Activated T-helper 1 cell treated with anti-CD3 and anti-CD28 coated beads, Interleukin-12 subunit alpha, Interleukin-12 subunit beta, Interleukin-2, Interleukin-4 antibody, amounts not matched to agents 30 ng/mL and 10 ng/mL and 1 ng/mL, durations not matched to agents 14 hours and 24 hours and 36 hours (primary cell): ENCODE measurements at regions not wholly inside any gene's neighbourhood (a gene's known extent, or its start where the extent isn't known, plus 50 kb on each side); places are given as distances from the start of the nearest gene placed in this dataset.

Experiments used
- DNase-seq: peaks from one replicate; pipeline ENCODE4 v3.0.0; 2021; ENCODE audit warnings: low spot score
- H3K27ac Mint-ChIP-seq: one replicate; pipeline ENCODE4 v1.8.0; 2021; ENCODE audit warnings: mild to moderate bottlenecking, mixed read lengths
- H3K27me3 Mint-ChIP-seq: one replicate; pipeline ENCODE4 v1.8.0; 2022; ENCODE audit warnings: mild to moderate bottlenecking, moderate library complexity, mixed read lengths; ENCODE audit not compliant: insufficient read depth
- H3K36me3 Mint-ChIP-seq: one replicate; pipeline ENCODE4 v1.8.0; 2021; ENCODE audit warnings: low read depth, mixed read lengths
- H3K4me1 Mint-ChIP-seq: one replicate; pipeline ENCODE4 v1.8.0; 2021; ENCODE audit warnings: low read depth, mixed read lengths
- H3K4me3 Mint-ChIP-seq: one replicate; pipeline ENCODE4 v1.8.0; 2021; ENCODE audit warnings: mild to moderate bottlenecking, moderate library complexity, mixed read lengths
- H3K9me3 Mint-ChIP-seq: one replicate; pipeline ENCODE4 v1.8.0; 2021; ENCODE audit warnings: mixed read lengths
- intact Hi-C: fragments of 100-400 bp; cut with micrococcal nuclease; formaldehyde crosslinking; loops from one replicate; pipeline ENCODE4 v1.15.1; 2024

GRCh38 chr13:81778350-81778749 lies 1437.4 kb upstream of the SPRY2 start:
- Mint-ChIP-seq H3K27me3 (no peaks in the 10 kb centered on the region), H3K9me3 (peaks cover 7% of the 10 kb centered on the region), H3K36me3 (no peaks in the 10 kb centered on the region), H3K27ac (no peak overlapping the region), H3K4me1 (no peaks in the 10 kb centered on the region), H3K4me3 (no peak overlapping the region)
- intact Hi-C loops = no loop called here
- DNase-seq = no peak

- Mint-ChIP-seq H3K27ac (no peak overlapping the region), H3K4me3 (no peak overlapping the region), H3K9me3 (peaks cover 3% of the 10 kb centered on the region), H3K27me3 (no peaks in the 10 kb centered on the region), H3K4me1 (no peaks in the 10 kb centered on the region), H3K36me3 (no peaks in the 10 kb centered on the region)
- no peak for DNase-seq
- intact Hi-C loops = no loop called here
Measured at GRCh38 chr13:81773263-81773662, 1432.3 kb upstream of the SPRY2 start.

- H3K4me1 Mint-ChIP-seq = no peaks in the 10 kb centered on the region
- no peaks in the 10 kb centered on the region for H3K9me3 Mint-ChIP-seq
- intact Hi-C loops = no loop called here
- H3K27me3 Mint-ChIP-seq = no peaks in the 10 kb centered on the region
- H3K36me3 Mint-ChIP-seq = no peaks in the 10 kb centered on the region
- no peak overlapping the region for H3K4me3 Mint-ChIP-seq
- no peak overlapping the region for H3K27ac Mint-ChIP-seq
- DNase-seq = no peak
Measured at GRCh38 chr13:81771951-81772350, 1431.0 kb upstream of the SPRY2 start.

- Mint-ChIP-seq H3K9me3 (peaks cover 4% of the 10 kb centered on the region), H3K4me1 (no peaks in the 10 kb centered on the region), H3K27me3 (no peaks in the 10 kb centered on the region), H3K36me3 (no peaks in the 10 kb centered on the region), H3K4me3 (no peak overlapping the region), H3K27ac (no peak overlapping the region)
- DNase-seq = no peak
- intact Hi-C loops = no loop called here
Measured at GRCh38 chr13:81770868-81771505, 1430.1 kb upstream of the SPRY2 start.

- Mint-ChIP-seq H3K4me1 (no peaks in the 10 kb centered on the region), H3K4me3 (no peak overlapping the region), H3K36me3 (no peaks in the 10 kb centered on the region), H3K9me3 (peaks cover 20% of the 10 kb centered on the region), H3K27me3 (no peaks in the 10 kb centered on the region), H3K27ac (no peak overlapping the region)
- DNase-seq = no peak
- intact Hi-C loops = no loop called here
Measured at GRCh38 chr13:81762449-81762848, 1421.5 kb upstream of the SPRY2 start.

GRCh38 chr13:81760316-81760715 lies 1419.4 kb upstream of the SPRY2 start:
- no peaks in the 10 kb centered on the region for H3K4me1 Mint-ChIP-seq
- intact Hi-C loops = no loop called here
- no peaks in the 10 kb centered on the region for H3K27me3 Mint-ChIP-seq
- no peak overlapping the region for H3K27ac Mint-ChIP-seq
- no peak overlapping the region for H3K4me3 Mint-ChIP-seq
- no peak for DNase-seq
- H3K36me3 Mint-ChIP-seq = no peaks in the 10 kb centered on the region
- H3K9me3 Mint-ChIP-seq = peaks cover 15% of the 10 kb centered on the region

- Mint-ChIP-seq H3K27ac (no peak overlapping the region), H3K4me3 (no peak overlapping the region), H3K9me3 (peaks cover 22% of the 10 kb centered on the region), H3K4me1 (no peaks in the 10 kb centered on the region), H3K27me3 (no peaks in the 10 kb centered on the region), H3K36me3 (no peaks in the 10 kb centered on the region)
- DNase-seq = no peak
- intact Hi-C loops = no loop called here
Measured at GRCh38 chr13:81757348-81757970, 1416.5 kb upstream of the SPRY2 start.

- intact Hi-C loops = no loop called here
- Mint-ChIP-seq H3K27ac (no peak overlapping the region), H3K36me3 (no peaks in the 10 kb centered on the region), H3K4me3 (no peak overlapping the region), H3K4me1 (no peaks in the 10 kb centered on the region), H3K9me3 (peaks cover 25% of the 10 kb centered on the region), H3K27me3 (no peaks in the 10 kb centered on the region)
- no peak for DNase-seq
Measured at GRCh38 chr13:81745391-81745790, 1404.5 kb upstream of the SPRY2 start.

GRCh38 chr13:81738364-81738763 lies 1397.4 kb upstream of the SPRY2 start:
- Mint-ChIP-seq H3K4me3 (no peak overlapping the region), H3K27ac (no peak overlapping the region), H3K4me1 (no peaks in the 10 kb centered on the region), H3K27me3 (no peaks in the 10 kb centered on the region), H3K9me3 (peaks cover 18% of the 10 kb centered on the region), H3K36me3 (no peaks in the 10 kb centered on the region)
- intact Hi-C loops = no loop called here
- DNase-seq = no peak

GRCh38 chr13:81726037-81726726 lies 1385.3 kb upstream of the SPRY2 start:
- Mint-ChIP-seq H3K9me3 (peaks cover 20% of the 10 kb centered on the region), H3K27me3 (no peaks in the 10 kb centered on the region), H3K27ac (no peak overlapping the region), H3K4me3 (no peak overlapping the region), H3K36me3 (no peaks in the 10 kb centered on the region), H3K4me1 (no peaks in the 10 kb centered on the region)
- intact Hi-C loops = no loop called here
- DNase-seq = no peak

GRCh38 chr13:81722456-81722855 lies 1381.5 kb upstream of the SPRY2 start:
- H3K36me3 Mint-ChIP-seq = no peaks in the 10 kb centered on the region
- no peak for DNase-seq
- H3K9me3 Mint-ChIP-seq = peaks cover 15% of the 10 kb centered on the region
- H3K4me3 Mint-ChIP-seq = no peak overlapping the region
- intact Hi-C loops = no loop called here
- H3K4me1 Mint-ChIP-seq = no peaks in the 10 kb centered on the region
- no peak overlapping the region for H3K27ac Mint-ChIP-seq
- no peaks in the 10 kb centered on the region for H3K27me3 Mint-ChIP-seq

- peaks cover 8% of the 10 kb centered on the region for H3K9me3 Mint-ChIP-seq
- H3K27me3 Mint-ChIP-seq = no peaks in the 10 kb centered on the region
- intact Hi-C loops = no loop called here
- no peak for DNase-seq
- H3K4me1 Mint-ChIP-seq = no peaks in the 10 kb centered on the region
- H3K4me3 Mint-ChIP-seq = no peak overlapping the region
- H3K36me3 Mint-ChIP-seq = no peaks in the 10 kb centered on the region
- no peak overlapping the region for H3K27ac Mint-ChIP-seq
Measured at GRCh38 chr13:81721400-81721799, 1380.5 kb upstream of the SPRY2 start.

- intact Hi-C loops = no loop called here
Measured at GRCh38 chr13:81714513-81714912, 1373.6 kb upstream of the SPRY2 start.

More at GRCh38 chr13:81714513-81714912, 1373.6 kb upstream of the SPRY2 start:
- Mint-ChIP-seq H3K9me3 (peaks cover 19% of the 10 kb centered on the region), H3K27me3 (no peaks in the 10 kb centered on the region), H3K27ac (no peak overlapping the region), H3K4me1 (no peaks in the 10 kb centered on the region), H3K36me3 (no peaks in the 10 kb centered on the region), H3K4me3 (no peak overlapping the region)
- no peak for DNase-seq
